GM21447 (cell line): ENCODE measurements at regions not wholly inside any gene's neighbourhood (a gene's known extent, or its start where the extent isn't known, plus 50 kb on each side); places are given as distances from the start of the nearest gene placed in this dataset.
"Not testable (repeated sequence)": the region's sequence is repeated elsewhere in the genome, so short reads cannot be mapped to it uniquely, and the experiment has no call there.

Experiments used
- ATAC-seq: cut with Tn5 transposase; IDR thresholded peaks from one replicate; pipeline ENCODE4 v1.9.1; 2021; ENCODE audit not compliant: unreplicated experiment

DNA sequence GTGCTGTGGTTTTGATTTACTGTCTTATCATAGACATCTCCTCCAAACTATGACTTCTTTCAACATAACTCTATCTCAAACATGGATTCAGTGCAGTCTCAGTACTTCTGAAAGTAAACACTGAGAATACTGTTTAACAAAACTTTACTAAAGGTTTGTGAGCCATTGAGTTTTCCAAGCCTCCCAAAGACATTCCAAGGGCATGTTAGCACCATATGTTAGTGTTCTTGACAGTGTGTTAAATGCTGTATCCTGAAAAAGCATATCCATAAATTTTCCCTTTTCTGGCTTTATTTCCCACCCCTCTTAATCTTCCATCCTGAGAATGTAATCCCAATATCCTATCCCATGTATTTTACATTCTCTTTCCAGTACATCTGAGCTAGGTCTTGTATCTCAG lies 446.8 kb upstream of the CXADR start:
- no peak for ATAC-seq

DNA sequence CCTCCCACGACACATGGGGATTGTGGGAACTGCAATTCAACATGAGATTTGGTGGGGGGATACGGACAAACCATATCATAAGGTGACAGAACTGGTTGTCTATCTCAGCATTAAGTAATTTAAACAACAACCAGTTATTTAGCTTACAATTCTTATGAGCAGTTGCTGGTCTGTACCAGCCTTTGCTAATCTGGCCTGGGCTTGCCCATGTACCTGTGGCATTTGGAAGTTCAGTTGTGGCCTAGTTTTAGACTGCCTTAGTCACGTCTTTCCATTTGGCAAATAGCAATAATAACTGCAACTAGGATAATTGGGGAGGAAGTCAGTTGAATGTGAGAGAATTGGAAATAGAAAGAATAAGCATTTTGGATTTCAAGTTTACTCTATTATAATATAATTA lies 441.8 kb upstream of the CXADR start:
- no peak for ATAC-seq

DNA sequence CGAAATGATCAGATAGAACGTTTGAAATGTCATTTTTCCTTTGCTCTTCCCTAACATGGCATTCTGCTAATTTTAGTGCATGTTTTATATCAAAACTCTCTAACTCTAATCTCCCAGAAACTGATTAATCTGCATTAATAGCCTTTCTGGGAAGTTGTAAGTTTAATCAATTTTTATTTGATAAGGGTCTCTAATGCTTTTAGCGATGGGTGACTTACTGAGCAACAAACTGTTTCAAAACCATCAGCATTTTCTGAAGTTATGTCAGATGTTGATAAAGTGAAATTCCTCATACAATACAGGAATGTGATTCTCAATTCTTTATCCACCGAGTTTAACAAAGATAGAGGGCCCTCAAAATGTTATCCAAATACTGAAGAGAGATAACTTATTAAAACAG lies 431.6 kb upstream of the CXADR start:
- ATAC-seq, result no peak

DNA sequence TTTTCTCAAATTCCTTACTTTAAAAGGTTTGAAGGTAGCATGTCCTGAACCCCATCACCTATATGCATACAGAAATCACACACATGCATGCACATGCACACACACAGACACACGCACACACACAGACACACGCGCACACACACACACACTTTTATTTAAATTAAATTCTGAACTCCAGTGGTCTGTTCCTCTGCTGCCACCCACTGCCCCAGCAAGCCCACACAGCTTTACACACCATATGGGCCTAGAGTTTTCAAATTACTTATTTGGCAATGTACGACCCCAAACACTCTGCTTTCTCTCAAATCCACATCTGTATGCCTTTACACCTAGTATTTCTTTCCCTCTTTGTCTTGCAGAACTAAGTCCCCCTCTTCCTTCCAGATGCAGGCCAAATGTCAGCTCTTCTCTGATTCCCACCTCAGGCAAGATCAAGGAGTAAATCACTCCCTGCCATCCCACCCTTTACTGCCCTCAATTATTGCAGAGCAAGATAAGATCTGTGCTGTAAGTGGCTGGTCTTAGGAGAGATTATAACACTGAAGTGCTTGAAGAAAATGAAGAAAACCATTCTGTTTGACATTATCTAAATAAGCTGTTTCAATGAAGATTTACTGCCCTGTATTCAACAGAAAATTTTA lies 429.9 kb upstream of the CXADR start:
- ATAC-seq, result no peak

DNA sequence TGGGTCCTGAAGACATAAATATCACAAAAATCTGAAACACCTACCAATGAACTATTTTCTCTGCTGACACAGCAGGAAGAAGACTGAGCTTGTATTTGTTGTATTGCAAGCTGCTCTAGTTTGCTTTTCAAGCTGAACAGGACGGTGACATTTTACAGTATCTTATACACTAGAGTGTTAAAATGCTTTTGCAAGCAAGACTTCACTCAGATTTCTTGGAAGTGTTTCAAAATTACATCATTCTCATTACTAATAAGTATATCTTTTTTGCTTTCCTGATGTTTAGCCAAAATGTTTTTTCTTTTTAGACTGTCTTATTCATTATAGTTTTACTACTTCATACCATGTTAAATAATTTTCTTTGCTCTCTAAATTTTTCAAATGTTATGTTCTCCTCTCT lies 427.1 kb upstream of the CXADR start:
- no peak for ATAC-seq

DNA sequence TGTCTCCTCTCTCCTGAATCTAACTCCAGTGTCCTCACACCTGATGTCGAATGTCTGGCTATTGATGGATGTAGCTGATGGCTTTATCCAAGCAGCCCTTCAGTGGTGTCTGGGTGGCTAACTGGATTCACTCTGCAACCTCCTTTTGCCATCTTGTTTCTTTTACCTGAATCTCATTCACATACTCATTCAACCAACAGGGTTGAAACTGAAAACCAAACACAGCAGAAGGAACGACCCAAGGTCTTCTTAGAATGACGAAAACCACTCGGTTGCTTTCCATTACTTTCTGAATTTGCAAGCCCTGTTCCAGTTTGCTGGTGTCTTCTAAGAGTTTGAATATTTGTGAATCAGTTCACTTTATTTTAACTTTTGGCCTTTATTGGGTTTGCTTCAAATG lies 424.3 kb upstream of the CXADR start:
- no peak for ATAC-seq

DNA sequence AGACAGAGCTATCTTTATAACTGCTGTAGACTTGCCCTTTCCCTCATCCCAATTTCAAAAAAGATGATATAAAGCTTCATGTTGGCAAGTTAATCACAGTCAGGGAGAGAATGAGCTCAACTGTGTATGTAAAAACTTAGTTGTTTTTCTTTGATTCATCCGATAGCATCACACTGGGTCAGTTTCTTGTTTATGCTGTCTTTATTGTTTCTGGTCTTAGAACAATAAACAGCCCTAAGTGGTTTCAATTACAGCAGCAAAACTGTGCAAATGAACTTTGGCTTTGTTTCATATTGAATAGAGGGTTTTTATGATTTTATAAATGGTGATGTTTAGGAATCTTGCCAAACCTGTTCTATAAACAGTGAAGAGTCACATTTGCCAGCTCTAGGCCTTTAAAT lies 423.8 kb upstream of the CXADR start:
- ATAC-seq, result no peak

DNA sequence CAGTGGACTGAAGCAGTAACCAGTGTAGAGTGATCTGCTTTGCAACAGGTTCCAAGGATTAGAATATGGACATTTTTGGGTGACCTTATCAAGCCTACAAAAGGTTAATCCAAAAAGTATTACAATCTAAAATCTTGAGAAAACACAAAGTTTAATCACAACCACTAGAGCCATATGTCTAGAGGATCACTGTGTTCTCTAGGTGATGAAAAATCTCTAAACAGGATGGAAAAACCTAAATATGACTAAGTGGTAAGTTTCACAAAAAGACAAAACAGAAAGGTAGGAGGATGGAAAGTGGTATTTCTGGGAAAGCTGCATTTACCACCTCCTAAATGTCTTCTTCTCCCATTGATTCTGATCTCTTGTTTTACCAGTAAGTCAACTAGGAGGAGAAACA lies 411.1 kb upstream of the CXADR start:
- no peak for ATAC-seq

DNA sequence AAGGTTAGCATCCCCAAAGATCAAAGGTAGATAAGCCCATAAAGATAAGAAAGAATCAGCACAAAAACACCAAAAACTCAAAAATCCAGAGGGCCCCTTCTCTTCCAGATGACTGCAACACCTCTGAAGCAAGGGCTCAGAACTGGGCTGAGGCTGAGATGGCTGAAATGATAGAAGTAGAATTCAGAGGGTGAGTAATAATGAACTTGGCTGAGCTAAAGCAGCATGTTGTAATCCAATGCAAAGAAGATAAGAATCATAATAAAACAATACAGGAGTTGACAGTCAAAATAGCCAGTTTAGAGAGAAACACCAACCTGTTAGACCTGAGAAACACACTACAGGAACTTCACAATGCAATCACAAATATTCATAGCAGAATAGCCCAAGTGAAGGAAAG lies 406.9 kb upstream of the CXADR start:
- ATAC-seq, result no peak

DNA sequence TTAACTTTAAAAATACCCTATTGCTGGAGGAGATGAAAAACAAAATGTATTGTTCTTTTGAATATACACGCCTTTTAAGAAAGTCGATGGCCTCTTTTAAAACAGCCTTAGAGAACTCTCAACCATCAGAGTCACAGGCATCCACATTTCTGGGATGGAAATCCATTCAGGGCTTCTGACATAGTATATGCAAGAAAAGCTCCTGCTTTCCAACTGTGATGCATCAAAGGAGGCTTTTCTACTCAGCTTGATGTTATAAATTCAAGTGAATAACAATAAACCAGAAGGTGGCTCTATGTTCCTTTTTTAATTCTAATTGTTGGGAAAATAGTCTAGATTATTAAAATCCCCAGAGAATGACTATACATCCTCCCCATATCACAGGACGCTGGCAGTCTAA lies 398.8 kb upstream of the CXADR start:
- no peak for ATAC-seq

DNA sequence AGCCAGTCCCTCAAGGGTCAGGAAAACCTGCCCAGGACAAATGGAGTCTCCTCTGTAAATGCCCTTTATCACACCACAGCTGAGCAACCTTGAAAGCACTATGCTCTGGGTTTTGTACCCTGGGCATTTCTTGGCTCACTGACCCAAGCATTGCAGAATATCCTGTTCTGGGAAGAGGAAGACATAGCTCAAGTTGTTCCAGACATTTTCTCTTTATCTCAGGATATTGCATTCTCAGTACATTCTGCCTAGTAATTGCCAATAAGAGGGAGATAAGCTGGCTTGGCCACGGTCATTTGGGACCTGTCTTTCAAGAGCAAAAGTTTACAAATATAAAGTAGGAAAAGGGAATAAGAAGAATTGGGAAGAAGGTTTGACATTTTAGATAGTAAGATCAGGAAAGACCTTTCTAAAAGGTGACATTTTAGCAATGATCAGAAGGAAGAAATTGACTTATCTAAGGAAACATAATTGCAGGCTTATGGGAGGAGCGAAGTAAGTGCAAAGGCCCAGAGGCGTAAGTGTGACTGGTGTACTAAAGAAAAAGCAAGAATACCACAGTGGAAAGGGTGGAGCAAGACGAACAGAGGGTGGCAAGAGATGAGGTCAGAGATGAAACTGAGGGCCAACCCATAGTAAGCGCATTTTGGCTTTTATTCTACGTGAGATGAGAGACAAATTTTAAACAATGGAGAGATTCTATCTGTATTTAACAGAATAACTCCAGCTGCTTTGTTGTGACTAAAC lies 394.0 kb upstream of the CXADR start:
- ATAC-seq, result no peak

DNA sequence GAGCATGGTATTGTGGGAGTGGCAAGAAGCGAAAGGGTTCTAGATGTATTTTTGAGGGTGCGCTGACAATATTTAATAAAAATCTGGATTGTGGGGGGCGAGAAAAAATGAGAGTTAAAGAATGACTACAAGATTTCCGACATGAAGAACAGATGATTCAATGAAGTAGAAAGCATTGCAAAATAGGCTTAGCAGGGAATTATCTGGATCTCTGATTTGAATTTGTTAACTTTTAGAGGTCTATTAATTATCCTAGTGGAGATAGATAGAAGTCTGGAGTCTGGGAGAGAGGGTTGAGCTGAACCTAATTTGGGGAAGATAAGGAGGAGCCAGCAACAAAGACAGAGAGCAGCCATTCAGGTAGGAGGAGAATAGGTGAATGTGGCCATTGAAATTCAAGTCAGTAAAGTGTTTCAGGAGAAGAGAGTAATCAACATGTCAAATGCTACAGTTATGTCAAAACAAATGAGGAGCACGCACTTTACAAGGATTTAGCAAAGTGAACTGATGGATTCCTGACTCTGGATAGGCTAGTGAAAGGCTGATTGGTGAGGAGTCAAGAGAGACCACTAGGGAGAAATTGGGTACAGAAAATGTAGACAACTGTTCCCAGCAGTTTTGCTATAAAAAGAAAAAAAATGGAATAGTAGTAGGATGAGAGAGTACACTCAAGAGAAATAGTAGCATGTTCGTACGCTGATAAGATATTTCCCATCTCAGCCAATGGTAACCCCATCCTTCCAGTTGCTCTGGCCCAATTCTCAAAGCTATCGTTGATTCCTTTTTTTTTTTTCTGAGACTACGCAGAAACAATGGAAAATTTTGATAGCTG lies 393.2 kb upstream of the CXADR start:
- ATAC-seq, result no peak

DNA sequence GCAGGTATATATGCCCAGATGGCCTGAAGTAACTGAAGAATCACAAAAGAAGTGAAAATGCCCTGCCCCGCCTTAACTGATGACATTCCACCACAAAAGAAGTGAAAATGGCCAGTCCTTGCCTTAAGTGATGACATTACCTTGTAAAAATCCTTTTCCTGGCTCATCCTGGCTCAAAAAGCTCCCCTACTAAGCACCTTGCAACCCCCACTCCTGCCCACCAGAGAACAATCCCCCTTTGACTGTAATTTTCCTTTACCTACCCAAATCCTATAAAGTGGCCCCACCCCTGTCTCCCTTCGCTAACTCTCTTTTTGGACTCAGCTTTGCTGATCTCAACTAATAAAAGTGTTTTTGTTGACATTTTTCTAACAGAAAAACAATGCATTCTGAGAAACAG lies 385.4 kb upstream of the CXADR start:
- ATAC-seq, result not testable (repeated sequence)

DNA sequence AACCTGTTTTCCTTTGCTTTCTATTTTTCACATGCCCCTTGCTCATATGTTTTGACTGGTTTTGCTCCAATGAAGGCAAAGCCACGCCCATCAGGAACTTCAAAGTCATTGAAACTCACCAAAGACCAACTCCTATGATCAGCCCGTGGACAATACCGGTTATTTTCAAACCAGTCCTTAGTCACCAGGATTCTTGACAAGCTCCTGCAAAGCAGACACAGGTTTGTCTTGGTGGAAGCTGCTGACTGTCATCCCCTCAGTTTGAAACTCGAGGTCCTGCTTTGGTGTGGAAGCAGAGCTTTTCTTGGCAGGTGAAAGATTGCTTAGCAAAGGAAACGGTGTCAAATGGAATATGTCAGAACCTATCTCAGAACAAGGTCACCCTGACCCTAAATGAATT lies 384.7 kb upstream of the CXADR start:
- ATAC-seq, result no peak

DNA sequence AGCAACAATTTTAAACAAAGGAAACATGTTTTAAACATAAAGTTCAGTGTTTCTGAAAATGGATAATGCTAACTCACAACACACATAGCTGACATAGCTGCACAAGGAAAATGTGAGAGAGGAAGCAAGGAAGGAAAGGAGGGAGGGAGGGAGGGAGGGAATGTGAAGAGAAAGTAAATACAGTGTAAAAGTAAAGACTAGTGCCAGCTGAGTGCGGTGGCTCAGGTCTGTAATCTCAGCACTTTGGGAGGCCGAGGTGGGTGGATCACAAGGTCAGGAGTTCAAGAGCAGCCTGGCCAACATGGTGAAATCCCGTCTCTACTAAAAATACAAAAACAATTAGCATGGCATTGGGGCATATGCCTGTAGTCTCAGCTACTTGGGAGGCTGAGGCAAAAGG lies 373.7 kb upstream of the CXADR start:
- ATAC-seq, result not testable (repeated sequence)

DNA sequence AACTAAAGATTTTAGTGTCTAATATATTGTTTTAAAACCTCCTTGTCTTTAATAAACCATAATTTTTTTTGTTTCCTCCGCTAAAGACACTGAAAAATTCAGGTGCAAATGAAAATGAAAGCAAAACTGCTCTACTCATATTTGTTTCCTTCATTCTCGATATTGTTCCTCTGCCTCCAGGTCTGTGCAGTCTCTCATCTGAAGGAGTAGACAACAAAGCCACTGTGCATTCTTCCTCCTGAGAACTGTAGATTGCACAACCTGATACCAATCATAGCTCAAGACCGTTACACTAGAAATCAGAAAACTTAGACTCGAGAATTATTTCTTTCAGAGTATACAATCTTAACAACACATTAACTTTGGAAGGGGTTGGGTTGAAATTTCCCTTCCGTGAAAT lies 373.1 kb upstream of the CXADR start:
- ATAC-seq, result no peak

DNA sequence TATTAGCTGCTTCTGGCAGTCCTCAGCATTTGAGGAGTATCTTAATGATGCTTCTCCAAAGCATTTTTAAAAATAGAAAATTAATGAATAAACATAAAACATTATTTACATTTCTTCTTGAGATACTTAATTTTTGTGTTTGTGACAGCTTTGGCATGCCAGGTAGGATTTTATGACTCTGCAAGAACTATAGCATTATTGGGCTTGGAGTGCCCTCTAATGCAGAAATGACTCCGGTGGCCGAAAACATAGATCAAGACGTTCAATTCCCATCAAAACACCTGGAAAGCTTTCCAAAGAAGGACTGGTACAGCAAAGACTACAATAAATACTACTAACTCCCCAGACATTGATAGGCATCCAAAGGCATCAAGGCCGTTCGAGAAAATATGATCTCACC lies 366.4 kb upstream of the CXADR start:
- ATAC-seq, result no peak

DNA sequence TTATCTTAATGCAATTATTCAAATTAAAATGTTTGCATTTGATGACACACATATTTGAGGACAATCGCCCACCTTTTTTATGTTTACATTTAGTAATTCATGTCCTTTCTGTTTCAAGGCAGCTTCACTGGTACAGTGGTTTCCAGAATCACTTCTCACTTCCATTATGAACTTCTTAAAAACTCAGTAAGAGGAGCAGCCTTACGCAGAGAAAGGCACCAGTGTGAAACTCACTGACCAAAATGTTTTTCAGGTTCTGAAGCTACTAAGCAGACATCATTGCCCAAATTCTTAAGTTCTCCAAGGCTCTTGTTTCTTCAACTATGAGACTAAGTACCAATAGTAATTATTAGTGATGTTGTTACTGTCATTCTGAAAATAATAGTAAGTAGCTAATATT lies 353.1 kb upstream of the CXADR start:
- no peak for ATAC-seq

DNA sequence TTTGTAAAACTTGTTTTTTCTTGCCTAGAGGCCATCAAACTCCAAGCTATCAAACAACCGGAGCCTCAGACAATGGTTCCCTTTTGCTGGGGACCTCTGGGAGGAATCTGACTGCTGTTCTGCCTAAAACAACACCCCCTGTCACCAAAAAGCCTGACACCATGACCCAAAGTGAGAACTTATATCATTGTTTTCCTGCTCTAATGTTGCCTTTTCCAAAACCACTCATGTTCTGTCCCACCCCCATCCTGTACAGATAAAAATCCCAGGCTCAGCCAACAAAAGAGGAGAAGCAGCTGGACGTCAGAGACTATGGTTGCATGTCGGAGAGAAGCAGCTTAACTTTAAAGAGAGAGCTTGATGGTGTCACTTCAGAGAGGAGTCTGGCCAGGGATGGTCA lies 327.2 kb upstream of the CXADR start:
- ATAC-seq, result no peak

DNA sequence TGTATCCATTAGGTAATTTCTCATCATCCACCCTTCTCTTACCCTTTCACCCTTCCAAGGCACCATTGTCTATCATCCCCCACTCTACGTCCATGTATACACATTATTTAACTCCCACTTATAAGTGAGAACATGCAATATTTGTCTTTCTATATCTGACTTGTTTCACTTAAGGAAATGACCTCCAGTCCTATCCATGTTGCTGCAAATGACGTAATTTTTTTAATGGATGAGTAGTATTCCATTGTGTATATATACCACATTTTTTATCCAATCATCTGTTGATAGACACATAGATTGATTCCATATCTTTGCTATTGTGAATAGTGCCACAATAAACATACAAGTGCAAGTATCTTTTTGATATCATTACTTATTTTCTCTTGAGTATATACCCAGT lies 322.9 kb upstream of the CXADR start:
- no peak for ATAC-seq

DNA sequence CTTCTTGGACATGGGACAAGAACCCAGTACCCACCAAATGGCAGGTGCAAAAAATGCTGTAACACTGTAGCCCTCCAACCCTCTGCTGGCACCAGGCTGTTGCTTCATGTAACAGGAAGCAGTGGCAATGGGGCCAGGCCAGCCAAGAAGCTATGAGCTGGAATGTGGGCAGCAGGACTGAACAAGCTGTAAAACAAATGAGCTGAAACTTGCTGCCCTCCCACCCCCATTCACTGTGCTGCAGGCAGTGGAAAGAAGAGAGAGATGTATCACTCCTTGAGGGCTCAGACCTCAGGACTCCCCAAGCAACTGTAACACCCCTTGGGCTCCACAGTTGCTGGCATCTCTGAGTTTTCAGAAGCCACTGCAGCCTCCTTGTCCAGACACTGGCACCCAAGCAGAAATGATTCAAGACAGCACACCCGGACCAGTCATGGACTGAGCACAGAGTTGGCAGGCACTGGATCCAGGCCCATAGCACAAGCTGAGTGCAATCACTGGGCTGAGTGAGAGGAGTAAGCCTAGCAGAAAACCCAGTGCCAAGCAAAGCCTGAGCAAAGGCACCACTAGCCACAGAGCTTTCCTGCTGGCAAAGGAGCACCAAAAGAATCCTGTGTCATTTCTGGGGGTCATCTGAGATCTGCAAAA lies 321.4 kb upstream of the CXADR start:
- ATAC-seq, result no peak

DNA sequence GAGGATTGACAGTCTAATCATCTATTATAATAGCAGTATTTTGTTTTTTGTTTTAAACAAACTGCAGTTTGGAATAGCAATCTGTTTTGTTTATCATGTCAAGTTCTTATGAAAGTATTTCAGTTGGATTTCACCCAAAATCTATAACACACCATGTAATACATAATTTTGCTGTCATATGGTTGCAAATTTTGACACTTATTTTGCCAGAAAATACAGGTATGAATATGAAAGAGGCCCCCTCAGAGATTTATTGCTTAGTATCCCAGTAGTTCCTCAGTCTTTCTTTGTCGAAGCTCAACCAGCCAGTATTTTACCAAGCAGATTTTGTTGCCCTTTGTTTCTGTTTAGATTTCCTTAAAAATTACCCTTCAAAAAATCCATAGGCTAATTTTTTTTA lies 317.5 kb upstream of the CXADR start:
- no peak for ATAC-seq
